H1 (cell line): ENCODE measurements at regions not wholly inside any gene's neighbourhood (a gene's known extent, or its start where the extent isn't known, plus 50 kb on each side); places are given as distances from the start of the nearest gene placed in this dataset.
A peak's percentile ranks its signal among the peaks of the same experiment; 100 is the strongest.

Source experiments
- CTCF ChIA-PET: fragments of 300-600 bp; sonication (Branson Sonifier 250); formaldehyde crosslinking; loops from one replicate; lab custom pipeline; 2021; ENCODE audit not compliant: partially characterized antibody; lab: Charles Lee
- POLR2A ChIA-PET: fragments of 300-600 bp; sonication (Branson Sonifier 250); formaldehyde crosslinking; loops from one replicate; lab custom pipeline; 2021; ENCODE audit warnings: inconsistent platforms; ENCODE audit not compliant: partially characterized antibody; lab: Charles Lee
- DNase-seq, 2 experiments: peaks; one replicate each; pipeline versions ENCODE4 v3.0.0 to v3.0.0-alpha.2; 2010 to 2022; ENCODE audit warnings: low spot score in 2 of 2, low read depth in 1 of 2, mixed read lengths in 1 of 2
- FAIRE-seq: peaks from 2 replicates; lab custom pipeline; 2011; peaks lifted over from hg19 to GRCh38; lab: Jason Lieb, UNC
- H2AFZ ChIP-seq: 2 replicates; pipeline ENCODE4 v1.8.1; 2012; ENCODE audit warnings: low read length, inconsistent platforms
- H2AK5ac ChIP-seq: 2 replicates; pipeline ENCODE4 v1.6.1; 2013; ENCODE audit warnings: low read depth, low read length
- H2BK120ac ChIP-seq: replicated peaks from 2 replicates; pipeline ENCODE3; 2013; ENCODE audit warnings: low read depth, low read length, inconsistent platforms
- H2BK12ac ChIP-seq: 2 replicates; pipeline ENCODE4 v1.6.1; 2013; ENCODE audit warnings: low read depth, low read length
- H2BK15ac ChIP-seq: 2 replicates; pipeline ENCODE4 v1.6.1; 2013; ENCODE audit warnings: low read length
- H2BK20ac ChIP-seq: 2 replicates; pipeline ENCODE4 v1.6.1; 2013; ENCODE audit warnings: low read length
- H2BK5ac ChIP-seq: 2 replicates; pipeline ENCODE4 v1.6.1; 2013; ENCODE audit warnings: low read depth, low read length
- H3K14ac ChIP-seq: 2 replicates; pipeline ENCODE4 v1.6.1; 2013; ENCODE audit warnings: inconsistent platforms; ENCODE audit not compliant: insufficient read length
- H3K18ac ChIP-seq: 2 replicates; pipeline ENCODE4 v1.6.1; 2013; ENCODE audit warnings: low read length; ENCODE audit errors: extremely low read depth
- H3K23ac ChIP-seq: 2 replicates; pipeline ENCODE4 v1.6.1; 2013; ENCODE audit warnings: inconsistent platforms; ENCODE audit not compliant: insufficient read length
- H3K23me2 ChIP-seq: 2 replicates; pipeline ENCODE4 v1.6.1; 2013; ENCODE audit warnings: low read depth, low read length
- H3K27ac ChIP-seq: 2 replicates; pipeline ENCODE4 v1.6.1; 2011; ENCODE audit warnings: low read depth, low read length, inconsistent platforms
- H3K27me3 ChIP-seq, 4 experiments: replicated peaks in 1 of 4; 1 replicate in 1 of 4; 2 replicates in 3 of 4; pipeline versions ENCODE4 v1.6.1 to v1.8.1; 2011 to 2013; ENCODE audit warnings: low read length in 3 of 4, mild to moderate bottlenecking in 3 of 4, inconsistent platforms in 2 of 4, mixed read lengths in 2 of 4, moderate library complexity in 1 of 4; ENCODE audit not compliant: control insufficient read depth in 3 of 4, insufficient read depth in 3 of 4; ENCODE audit errors: extremely low read depth in 1 of 4
- H3K36me3 ChIP-seq, 4 experiments: 2 replicates each; pipeline versions ENCODE4 v1.6.1 to v1.8.1; 2011 to 2013; ENCODE audit warnings: mild to moderate bottlenecking in 4 of 4, low read length in 3 of 4, moderate library complexity in 2 of 4, control low read depth in 1 of 4, inconsistent platforms in 1 of 4; ENCODE audit not compliant: insufficient read depth in 4 of 4, control insufficient read depth in 2 of 4
- H3K4ac ChIP-seq: replicated peaks from 2 replicates; pipeline ENCODE3; 2013; ENCODE audit warnings: low read length, low read depth, mixed read lengths, inconsistent platforms; ENCODE audit not compliant: insufficient read length
- H3K4me1 ChIP-seq, 4 experiments: replicated peaks in 1 of 4; 1 replicate in 1 of 4; 2 replicates in 3 of 4; pipeline versions ENCODE4 v1.6.1 to v1.8.1; 2011 to 2013; ENCODE audit warnings: low read length in 3 of 4, inconsistent platforms in 2 of 4, mixed read lengths in 1 of 4; ENCODE audit not compliant: insufficient read depth in 4 of 4, control insufficient read depth in 3 of 4
- H3K4me2 ChIP-seq, 2 experiments: 2 replicates each; pipeline versions ENCODE4 v1.6.1 to v1.8.1; 2011 to 2013; ENCODE audit warnings: low read depth in 2 of 2, low read length in 2 of 2, control low read depth in 1 of 2, inconsistent platforms in 1 of 2, mild to moderate bottlenecking in 1 of 2; ENCODE audit not compliant: insufficient read depth in 1 of 2
- H3K4me3 ChIP-seq, 4 experiments: fragments of 200-600, 300-600 bp in 1 of 4; sonication (generic), shearing (Covaris generic), sonication (Bioruptor Twin) in 1 of 4; 2 replicates each; pipeline versions ENCODE4 v1.5.1 to v1.8.1; 2011 to 2016; ENCODE audit warnings: low read length in 4 of 4, low read depth in 3 of 4, control low read depth in 2 of 4, inconsistent platforms in 2 of 4, mild to moderate bottlenecking in 2 of 4, mixed read lengths in 1 of 4, moderate library complexity in 1 of 4; ENCODE audit not compliant: insufficient read depth in 2 of 4; ENCODE audit errors: extremely low read depth in 1 of 4
- H3K56ac ChIP-seq: replicated peaks from 2 replicates; pipeline ENCODE3; 2013; ENCODE audit warnings: low read depth, mild to moderate bottlenecking, mixed read lengths, low read length, inconsistent platforms; ENCODE audit not compliant: insufficient read length
- H3K79me1 ChIP-seq: 2 replicates; pipeline ENCODE4 v1.6.1; 2013; ENCODE audit warnings: low read depth, low read length, control low read depth
- H3K79me2 ChIP-seq, 2 experiments: 2 replicates each; pipeline versions ENCODE4 v1.6.1 to v1.8.1; 2012 to 2013; ENCODE audit warnings: low read length in 2 of 2, mild to moderate bottlenecking in 2 of 2, inconsistent platforms in 1 of 2; ENCODE audit not compliant: insufficient read depth in 2 of 2, control insufficient read depth in 1 of 2
- H3K9ac ChIP-seq, 4 experiments: replicated peaks in 1 of 4; 1 replicate in 1 of 4; 2 replicates in 3 of 4; pipeline versions ENCODE4 v1.6.1 to v1.8.1; 2011 to 2013; ENCODE audit warnings: low read depth in 3 of 4, low read length in 3 of 4, control low read depth in 2 of 4, mild to moderate bottlenecking in 2 of 4, moderate library complexity in 2 of 4, inconsistent platforms in 1 of 4; ENCODE audit errors: extremely low read depth in 1 of 4
- H3K9me3 ChIP-seq, 2 experiments: 2 replicates each; pipeline versions ENCODE4 v1.6.1 to v1.8.1; 2012 to 2013; ENCODE audit warnings: mild to moderate bottlenecking in 2 of 2, moderate library complexity in 2 of 2, control low read depth in 1 of 2, inconsistent platforms in 1 of 2, low read depth in 1 of 2, low read length in 1 of 2, mixed read lengths in 1 of 2; ENCODE audit not compliant: insufficient read depth in 2 of 2
- H4K20me1 ChIP-seq, 2 experiments: replicated peaks in 1 of 2; 2 replicates each; pipeline versions ENCODE3 to v1.8.1; 2011 to 2013; ENCODE audit warnings: inconsistent platforms in 2 of 2, low read length in 2 of 2, mild to moderate bottlenecking in 1 of 2; ENCODE audit not compliant: insufficient read depth in 2 of 2, control insufficient read depth in 1 of 2
- H4K5ac ChIP-seq: 2 replicates; pipeline ENCODE4 v1.6.1; 2013; ENCODE audit warnings: low read length, low read depth, mixed read lengths, inconsistent platforms; ENCODE audit not compliant: insufficient read length
- H4K8ac ChIP-seq: 2 replicates; pipeline ENCODE4 v1.8.0; 2013; ENCODE audit warnings: mild to moderate bottlenecking, moderate library complexity, low read length, inconsistent platforms; ENCODE audit not compliant: insufficient read depth; ENCODE audit errors: extremely low read depth
- H4K91ac ChIP-seq: replicated peaks from 2 replicates; pipeline ENCODE3; 2013; ENCODE audit warnings: low read length, mixed read lengths, inconsistent platforms; ENCODE audit not compliant: insufficient read length
- ASH2L ChIP-seq: fragments of 200-600, 300-600 bp; sonication (generic); IDR thresholded peaks from one replicate; pipeline ENCODE4 v1.7.1; 2017; ENCODE audit warnings: low read length
- CHD1 ChIP-seq: IDR thresholded peaks from 2 replicates; pipeline ENCODE4 v1.6.1; 2012; ENCODE audit warnings: low read depth, low read length, improper control_type of control experiment
- CHD2 ChIP-seq: IDR thresholded peaks from 2 replicates; pipeline ENCODE4 v1.6.1; 2012; ENCODE audit warnings: low read length, improper control_type of control experiment
- CTBP2 ChIP-seq: IDR thresholded peaks from 2 replicates; pipeline ENCODE4 v1.7.0; 2011; ENCODE audit warnings: borderline replicate concordance, mild to moderate bottlenecking, moderate library complexity, mixed read lengths, low read length; ENCODE audit not compliant: insufficient read depth, insufficient read length
- EGR1 ChIP-seq: IDR thresholded peaks from 2 replicates; pipeline ENCODE4 v1.6.1; 2011; ENCODE audit warnings: low read depth, low read length, borderline replicate concordance
- HDAC6 ChIP-seq: IDR thresholded peaks from one replicate; pipeline ENCODE4 v1.7.1; 2012; ENCODE audit warnings: low read depth, mild to moderate bottlenecking, inconsistent platforms, low read length, moderate library complexity
- JUN ChIP-seq: IDR thresholded peaks from 2 replicates; pipeline ENCODE4 v1.6.1; 2011; ENCODE audit warnings: low read depth, mild to moderate bottlenecking, improper control_type of control experiment, low read length
- KDM4A ChIP-seq: IDR thresholded peaks from one replicate; pipeline ENCODE4 v1.7.1; 2012; ENCODE audit warnings: low read depth, mild to moderate bottlenecking, moderate library complexity, low read length, inconsistent platforms; ENCODE audit not compliant: severe bottlenecking
- KDM5A ChIP-seq: fragments of 200-600 bp; IDR thresholded peaks from 2 replicates; pipeline ENCODE4 v1.7.1; 2012; ENCODE audit warnings: mild to moderate bottlenecking, low read length, inconsistent platforms, mixed read lengths
- RBBP5 ChIP-seq: IDR thresholded peaks from 2 replicates; pipeline ENCODE4 v1.7.1; 2012; ENCODE audit warnings: low read depth, mild to moderate bottlenecking, inconsistent platforms, low read length, moderate library complexity, borderline replicate concordance
- RFX5 ChIP-seq: IDR thresholded peaks from 2 replicates; pipeline ENCODE4 v1.6.1; 2011; ENCODE audit warnings: low read depth, low read length, improper control_type of control experiment, borderline replicate concordance
- RNF2 ChIP-seq: fragments of 200-900, 300-1000 bp; sonication (generic); IDR thresholded peaks from 2 replicates; pipeline ENCODE4 v1.7.1; 2016; ENCODE audit warnings: borderline replicate concordance, low read depth, mild to moderate bottlenecking, antibody characterized with exemption, low read length; ENCODE audit not compliant: poor library complexity, severe bottlenecking; ENCODE audit errors: missing control alignments
- YY1 ChIP-seq: IDR thresholded peaks from 2 replicates; pipeline ENCODE4 v1.6.1; 2011; ENCODE audit warnings: low read depth, mild to moderate bottlenecking, low read length
- WGBS, 2 experiments: shearing (Covaris generic) in 1 of 2; methylation state at CpG; one replicate each; pipeline versions ENCODE4 v1.1.6 to v1.1.7; 2013 to 2015; ENCODE audit warnings: low lambda C conversion rate in 2 of 2, mixed read lengths in 2 of 2, inconsistent platforms in 1 of 2, low coverage in 1 of 2, missing lambda C conversion rate in 1 of 2; ENCODE audit not compliant: insufficient replicate concordance in 2 of 2, insufficient coverage in 1 of 2, insufficient read length in 1 of 2; ENCODE audit errors: extremely low coverage in 1 of 2, missing lambda C conversion rate in 1 of 2; 5-methylcytosine and 5-hydroxymethylcytosine counted together

- H3K27me3 ChIP-seq, result no peaks in the 10 kb centered on the region
- no peak overlapping the region for H3K56ac ChIP-seq
- no peak overlapping the region for H3K14ac ChIP-seq
- no peak overlapping the region for H3K27ac ChIP-seq
- H3K79me1 ChIP-seq, result no peaks in the 10 kb centered on the region
- peaks cover 3% of the 10 kb centered on the region; the same call in 1 of the 2 replicates for H3K23me2 ChIP-seq
- H3K36me3 ChIP-seq, result no peaks in the 10 kb centered on the region
- no peaks in the 10 kb centered on the region for H3K9me3 ChIP-seq
- H2AK5ac ChIP-seq, result no peak overlapping the region
- peaks cover 0 to 4% of the 10 kb centered on the region in 2 experiments for H4K20me1 ChIP-seq
- H3K79me2 ChIP-seq, result no peaks in the 10 kb centered on the region
- ChIA-PET POLR2A (interaction anchor here (0.6 kb wide), 1 partner anchor 151 kb away, joined by 3 read pairs; no protein-coding TSS in a partner anchor), CTCF (interaction anchor here (0.8 to 1.4 kb wide), 3 partner anchors 10 to 13 kb away, joined by 3 to 4 read pairs (median 3); no protein-coding TSS in a partner anchor)
- no peak overlapping the region for H3K9ac ChIP-seq
- H3K4ac ChIP-seq, result no peak overlapping the region
- no peak overlapping the region for H2BK20ac ChIP-seq
- no peak overlapping the region for H3K23ac ChIP-seq
- no peak overlapping the region for H4K91ac ChIP-seq
- 87% methylated on average over 28 of the region's 28 CpGs; no CpG with 5 or more reads in 1 of the 2 experiments for WGBS, 2 experiments
- no peak overlapping the region for H3K4me3 ChIP-seq
- no peak overlapping the region for H4K5ac ChIP-seq
- no peak overlapping the region for H3K4me2 ChIP-seq
- no peak overlapping the region for H2BK5ac ChIP-seq
- FAIRE-seq, result no peak
- peak overlapping the region; percentile 27; the same call in 1 of the 2 replicates for H2BK12ac ChIP-seq
- H2BK120ac ChIP-seq, result peak overlapping the region; percentile 22
- DNase-seq, result no peak
- H2BK15ac ChIP-seq, result no peak overlapping the region
- H3K4me1 ChIP-seq, result no peaks in the 10 kb centered on the region
- H2AFZ ChIP-seq, result no peak overlapping the region
- no peak overlapping the region; the same call in 1 of the 2 replicates for H3K18ac ChIP-seq
- H4K8ac ChIP-seq, result no peak overlapping the region
- TF ChIP-seq KDM5A (no peak), RFX5 (no peak), RBBP5 (no peak), YY1 (no peak), CTBP2 (no peak), EGR1 (no peak), CHD2 (no peak), ASH2L (no peak), KDM4A (no peak), RNF2 (no peak), CHD1 (no peak), HDAC6 (no peak), JUN (no peak)
Measured at GRCh38 chr14:104322531-104323366, 184.4 kb downstream of the KIF26A start.
